ENCODE measurements at regions not wholly inside any gene's neighbourhood (a gene's known extent, or its start where the extent isn't known, plus 50 kb on each side); places are given as distances from the start of the nearest gene placed in this dataset.

DNA sequence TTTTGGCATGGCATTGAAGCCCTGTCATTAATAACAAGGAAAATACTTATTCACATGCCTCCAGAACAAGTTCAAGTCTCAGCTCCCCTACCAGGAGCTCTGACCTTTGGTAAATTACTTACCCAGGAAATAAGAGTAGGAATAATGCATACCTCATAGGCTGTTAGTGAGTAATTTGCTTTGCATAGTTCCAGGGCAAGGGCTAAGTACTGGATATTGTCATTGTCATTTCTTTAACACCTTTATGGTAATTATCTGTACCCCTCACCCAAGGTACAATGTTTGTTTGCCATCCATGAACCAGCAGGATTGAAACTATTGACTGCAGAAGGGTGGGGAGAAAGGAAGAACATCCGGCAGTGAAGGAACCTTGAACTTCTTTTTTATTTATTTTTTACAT, 148.5 kb downstream of the SOX2 start:
- no peak for FAIRE-seq

DNA sequence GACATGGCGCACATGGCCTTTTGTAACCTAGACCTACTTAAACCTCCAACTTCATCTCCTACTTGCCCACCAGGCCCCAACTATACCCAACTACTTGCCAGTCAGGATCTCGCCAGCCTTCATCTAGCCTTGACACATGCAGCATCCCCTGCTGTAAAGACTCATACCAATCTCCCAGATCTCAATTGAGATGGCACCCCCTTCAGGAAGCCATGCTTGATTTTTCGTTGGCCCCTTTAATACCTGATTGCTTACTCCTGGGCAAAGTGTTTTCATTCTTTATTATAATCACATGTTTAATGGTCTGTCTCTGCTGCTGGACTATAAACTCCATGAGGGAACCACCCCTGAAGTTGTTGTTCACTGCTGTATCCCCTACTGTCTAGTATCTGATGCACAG, 150.8 kb downstream of the SOX2 start:
- FAIRE-seq: no peak

DNA sequence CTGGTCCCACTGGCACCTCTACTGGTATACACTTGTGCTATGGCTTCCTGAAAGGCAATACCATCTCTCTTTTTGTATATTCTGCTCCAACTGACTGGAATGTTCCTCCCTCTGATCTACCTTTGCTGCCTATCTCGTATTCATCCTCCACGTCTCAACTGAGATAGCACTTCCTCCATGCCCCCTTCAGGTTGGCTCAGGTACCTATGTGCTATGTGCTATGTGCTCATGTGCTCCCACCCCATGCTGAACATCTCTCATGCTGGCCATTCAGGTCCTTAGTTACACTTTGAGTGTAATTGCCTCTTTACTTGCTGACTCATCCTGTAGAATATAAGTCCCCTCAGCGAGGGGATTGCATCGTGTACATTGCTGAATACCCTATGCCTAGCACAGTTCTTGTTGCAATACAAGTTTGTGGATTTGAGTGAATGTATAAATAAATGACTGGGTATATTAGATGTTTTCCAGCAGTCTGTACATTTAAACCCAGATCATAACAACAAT, 156.9 kb downstream of the SOX2 start:
- FAIRE-seq: no peak

DNA sequence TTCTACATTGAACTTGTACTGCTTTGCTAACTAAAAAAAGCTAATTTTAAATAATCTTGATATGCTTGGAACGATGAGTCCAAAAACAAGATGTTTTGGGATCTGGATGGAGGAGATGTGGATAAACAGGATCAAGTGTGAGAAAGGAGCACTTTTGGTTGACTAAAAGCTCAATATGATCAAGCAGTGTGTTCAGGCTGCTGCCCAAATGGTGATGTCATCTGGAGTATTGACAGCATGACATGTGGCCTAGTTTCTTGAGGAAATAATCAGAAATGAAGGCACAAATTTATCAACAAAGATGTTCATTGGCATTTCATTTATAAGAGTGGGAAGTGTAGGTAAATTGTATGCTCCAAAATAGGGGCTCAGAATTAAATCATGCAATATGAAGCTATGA, 161.2 kb downstream of the SOX2 start:
- no peak for FAIRE-seq

DNA sequence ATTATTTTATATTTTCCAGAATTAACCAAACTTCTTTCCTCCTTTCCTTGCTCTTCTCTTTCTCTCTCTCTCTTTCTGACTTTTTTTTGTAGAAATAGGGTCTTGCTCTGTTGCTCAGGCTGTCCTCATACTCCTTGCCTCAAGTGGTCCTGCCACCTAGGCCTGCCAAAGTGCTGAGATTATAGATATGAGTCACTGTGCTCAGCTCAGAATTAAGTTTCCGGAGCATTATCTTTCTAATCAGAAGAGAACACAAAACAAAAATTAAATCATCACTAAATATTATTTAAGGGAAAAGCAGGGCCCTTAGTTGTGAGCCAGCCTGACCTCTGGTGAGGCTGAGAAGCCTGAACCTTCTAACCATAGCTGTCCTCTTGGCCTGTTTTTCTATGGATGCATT, 168.2 kb downstream of the SOX2 start:
- FAIRE-seq: no peak

DNA sequence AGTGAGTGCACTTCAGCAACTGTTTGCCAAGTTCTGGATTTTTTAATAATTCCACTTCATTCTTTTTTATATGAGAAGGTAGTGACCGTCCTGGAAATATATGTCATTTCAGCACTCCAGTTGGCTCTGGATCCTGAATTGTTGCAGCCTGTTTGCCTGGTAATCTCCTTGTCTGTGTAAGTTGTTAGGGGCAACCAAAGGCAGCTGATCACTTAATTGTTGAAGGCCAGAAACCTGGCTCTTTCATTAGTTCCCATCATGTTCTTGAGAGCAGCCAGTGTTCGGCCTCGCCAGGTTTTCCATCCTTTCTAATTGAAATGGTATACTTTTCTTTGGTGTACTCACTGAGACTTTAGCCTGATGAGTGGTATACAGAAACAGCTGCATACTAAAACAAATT, 168.6 kb downstream of the SOX2 start:
- FAIRE-seq: no peak

DNA sequence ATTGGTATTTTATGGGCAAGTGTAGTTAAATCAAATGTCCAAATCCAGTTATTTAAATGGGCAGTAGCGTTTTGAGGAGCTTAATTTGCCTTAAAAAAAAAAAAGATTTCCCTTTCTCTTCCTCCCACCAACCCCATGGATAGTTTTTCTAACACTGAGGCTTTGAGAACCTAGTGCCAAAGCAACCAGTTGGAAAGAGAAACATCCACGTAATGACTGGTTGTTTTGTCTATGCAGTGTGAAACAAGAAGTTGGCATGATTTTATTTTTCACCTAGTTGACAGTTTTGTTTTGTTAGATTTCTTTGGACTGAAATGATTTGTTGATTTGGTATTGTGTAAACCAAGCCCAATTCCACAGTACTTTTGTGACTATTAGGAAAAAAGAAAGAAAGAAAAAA, 170.0 kb downstream of the SOX2 start:
- no peak for FAIRE-seq

DNA sequence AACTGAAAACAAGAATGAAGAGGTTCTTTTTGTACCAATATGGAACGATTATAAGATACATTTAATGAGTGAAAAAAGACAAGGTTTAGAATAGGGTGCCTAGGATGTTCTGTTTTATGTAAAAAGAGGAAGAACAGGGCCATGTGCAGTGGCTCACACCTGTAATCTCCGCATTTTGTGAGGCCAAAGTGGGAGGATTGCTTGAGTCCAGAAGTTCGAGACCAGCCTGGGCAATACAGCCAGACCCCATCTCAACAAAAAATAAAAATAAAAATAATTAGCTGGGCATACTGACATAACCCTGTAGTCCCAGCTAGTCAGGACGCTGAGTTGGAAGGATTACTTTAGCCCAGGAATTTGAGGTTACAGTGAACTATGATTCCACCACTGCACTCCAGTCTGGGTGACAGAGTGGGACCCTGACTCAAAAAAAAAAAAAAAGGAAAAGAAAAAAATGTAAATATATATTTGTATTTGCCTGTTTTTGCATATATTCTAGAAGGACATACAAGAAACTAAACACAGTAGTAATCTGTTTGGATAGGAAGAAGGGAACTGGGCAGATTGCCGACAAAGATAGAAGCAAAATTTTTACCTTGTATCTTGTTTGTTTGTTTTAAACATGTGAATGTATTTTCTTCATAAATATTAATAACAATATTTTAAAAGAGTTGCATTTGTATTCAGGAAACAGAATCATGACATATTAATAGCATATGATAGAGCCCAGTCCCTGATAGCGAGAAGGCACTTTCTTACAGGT, 174.3 kb downstream of the SOX2 start:
- no peak for FAIRE-seq

DNA sequence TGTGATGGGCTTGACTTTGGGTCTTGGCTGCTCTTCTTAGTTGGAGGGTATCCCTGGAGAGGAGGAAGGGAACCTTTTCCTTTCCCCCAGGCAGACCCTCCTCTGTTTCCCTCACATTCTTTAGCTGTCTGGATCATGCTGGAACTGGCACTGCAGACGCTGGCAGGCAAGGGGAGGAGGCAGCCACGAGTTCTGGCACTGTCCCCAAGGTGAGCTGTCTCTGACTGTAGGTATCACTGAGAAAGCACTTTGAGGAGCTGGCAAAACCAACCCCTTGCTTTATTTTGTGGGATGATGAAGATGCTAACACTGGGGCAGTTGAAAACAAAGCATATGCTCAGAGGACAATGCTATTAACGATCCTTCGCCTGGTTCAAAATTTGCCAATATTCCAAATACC, 175.0 kb downstream of the SOX2 start:
- no peak for FAIRE-seq

DNA sequence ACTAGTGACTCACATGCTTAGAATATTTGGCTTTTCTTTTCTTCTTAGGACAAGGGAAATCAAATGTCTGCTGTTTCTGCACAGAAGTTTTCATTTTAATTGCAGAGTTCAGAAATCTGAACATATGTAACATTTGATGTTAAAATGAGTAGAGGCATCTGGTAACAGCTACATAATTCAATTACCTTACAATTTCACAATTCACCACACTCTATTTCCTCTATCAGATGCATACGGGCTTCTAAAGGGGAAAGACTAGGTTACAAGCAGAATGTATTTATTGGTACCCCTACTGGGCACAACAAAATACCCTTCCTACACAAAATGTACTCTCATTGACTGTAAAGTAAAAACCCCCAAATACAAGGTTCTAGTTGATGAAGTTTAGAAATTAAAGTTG, 176.0 kb downstream of the SOX2 start:
- no peak for FAIRE-seq

DNA sequence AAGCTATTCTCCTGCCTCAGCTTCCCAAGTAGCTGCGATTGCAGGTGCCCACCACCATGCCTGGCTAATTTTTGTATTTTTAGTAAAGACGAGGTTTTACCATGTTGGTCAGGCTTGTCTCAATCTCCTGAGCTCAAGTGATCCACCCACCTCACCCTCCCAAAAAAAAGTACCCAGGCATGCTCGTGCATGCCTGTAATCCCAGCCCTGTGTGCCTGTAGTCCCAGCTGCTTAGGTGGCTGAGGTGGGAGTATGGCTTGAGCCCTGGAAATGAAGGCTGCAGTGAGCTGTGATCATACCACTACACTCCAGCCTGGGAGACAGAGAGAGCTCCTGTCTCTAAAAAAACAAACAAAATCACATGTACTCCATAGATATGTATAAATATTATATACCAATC, 176.5 kb downstream of the SOX2 start:
- FAIRE-seq: no peak

DNA sequence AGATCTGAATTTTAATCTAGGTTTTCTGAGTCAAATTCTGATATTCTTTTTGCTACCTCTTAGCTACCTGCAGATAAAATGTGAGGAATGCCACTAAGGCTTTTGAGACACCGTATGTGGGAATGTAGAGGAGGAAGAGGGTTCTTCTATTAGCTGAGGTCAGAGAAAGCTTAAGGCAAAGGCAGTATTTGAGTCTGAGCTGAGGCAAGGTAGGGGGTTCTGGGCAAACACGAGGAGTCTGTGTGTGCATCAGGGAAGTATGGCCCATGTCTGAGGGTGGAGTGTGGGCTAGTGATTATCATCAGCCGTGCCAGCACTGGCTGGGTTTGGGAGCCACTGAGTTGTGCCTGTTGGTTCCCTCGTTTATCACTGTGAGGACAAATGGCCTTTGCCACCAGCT, 181.1 kb downstream of the SOX2 start:
- no peak for FAIRE-seq

DNA sequence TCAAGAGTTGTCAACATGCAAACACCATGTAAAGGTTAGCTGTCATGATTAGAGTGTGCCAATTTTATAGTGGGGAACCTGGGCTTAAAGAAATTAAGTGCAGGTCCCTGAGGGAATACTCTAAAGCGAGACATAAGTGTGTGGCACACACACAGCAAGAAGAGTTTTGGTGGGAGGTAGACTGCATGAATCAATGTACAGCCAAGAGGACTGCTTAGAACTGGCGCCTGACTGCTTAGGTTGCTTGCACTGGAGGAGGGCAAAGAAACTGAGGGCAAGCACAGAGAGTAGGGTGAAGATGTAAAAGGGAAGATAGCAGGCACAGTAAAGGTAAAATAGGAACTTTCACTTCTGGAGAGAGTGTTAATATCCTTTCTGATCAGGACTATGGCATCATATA, 184.9 kb downstream of the SOX2 start:
- no peak for FAIRE-seq

DNA sequence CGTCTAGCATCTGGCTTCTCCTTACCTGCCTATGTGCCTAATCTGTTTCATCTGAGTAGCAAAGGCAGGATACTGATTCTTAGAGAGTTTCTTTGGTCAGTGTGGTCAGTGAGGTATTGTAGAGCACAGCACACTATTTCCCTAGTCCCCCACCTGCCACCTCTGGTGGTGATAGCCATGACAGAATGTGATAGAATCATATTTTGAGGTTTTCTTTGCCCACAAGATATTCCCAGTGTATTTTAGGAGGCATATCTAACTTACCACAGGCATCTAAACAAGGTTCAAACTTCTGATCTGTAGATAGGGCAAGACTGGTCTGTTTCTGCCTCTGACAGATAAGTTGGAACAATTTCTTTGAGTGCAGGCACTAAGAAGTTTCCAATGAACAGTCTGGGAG, 188.0 kb downstream of the SOX2 start:
- no peak for FAIRE-seq

DNA sequence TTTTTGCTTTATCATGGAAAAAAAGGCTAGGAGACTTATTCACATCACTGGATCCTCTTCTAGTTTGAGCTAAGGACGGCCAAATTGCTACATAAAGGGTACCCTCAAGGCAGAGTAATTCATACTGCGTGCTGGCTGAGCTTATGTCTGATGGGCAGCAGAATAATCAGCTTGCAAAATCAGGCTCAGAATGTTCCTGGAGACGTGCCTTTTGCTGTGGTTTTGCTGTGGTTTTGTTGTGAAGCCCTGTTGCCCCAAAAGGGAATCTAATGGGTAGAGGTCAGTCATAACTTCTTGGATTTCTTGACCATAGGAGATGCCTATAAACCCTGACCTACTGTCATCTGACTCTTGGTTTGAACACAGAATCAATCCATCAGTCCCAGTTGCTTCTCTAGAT, 189.9 kb downstream of the SOX2 start:
- FAIRE-seq: no peak

DNA sequence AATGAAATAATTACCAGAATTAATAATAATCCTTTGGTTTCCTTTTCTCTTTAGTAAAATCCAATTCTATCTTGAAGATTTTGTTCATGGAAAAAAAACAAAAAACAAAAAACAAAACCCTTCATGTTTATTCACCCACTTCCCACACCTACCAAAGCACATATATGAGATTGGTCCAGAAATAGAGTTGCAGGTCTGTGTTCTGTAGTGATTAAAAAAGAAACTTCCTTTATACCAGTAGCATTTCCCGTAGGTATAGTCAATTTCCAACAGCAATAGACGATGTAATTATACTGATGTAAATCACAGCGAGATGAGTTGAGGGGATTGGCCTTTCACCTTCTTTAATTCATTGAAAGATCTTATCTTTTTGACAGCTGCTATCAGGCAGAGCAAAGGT, 194.6 kb downstream of the SOX2 start:
- no peak for FAIRE-seq

DNA sequence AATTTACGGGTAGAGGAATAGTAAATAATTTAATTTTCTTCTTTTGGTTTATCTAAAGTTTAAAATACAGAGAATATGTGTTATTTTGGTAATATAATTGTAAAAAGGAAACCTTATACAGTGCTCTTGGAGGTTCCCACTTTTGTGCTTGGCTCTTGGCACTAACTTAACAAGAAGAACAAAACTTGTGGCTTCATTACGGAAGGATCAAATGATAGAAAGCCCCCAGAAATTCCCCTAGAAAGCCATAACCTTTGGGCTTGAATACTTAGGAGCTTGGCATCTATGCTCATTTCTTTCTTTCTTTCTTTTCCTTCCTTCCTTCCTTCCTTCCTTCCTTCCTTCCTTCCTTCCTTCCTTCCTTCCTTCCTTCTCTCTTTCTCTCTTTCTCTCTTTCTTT, 197.5 kb downstream of the SOX2 start:
- no peak for FAIRE-seq

DNA sequence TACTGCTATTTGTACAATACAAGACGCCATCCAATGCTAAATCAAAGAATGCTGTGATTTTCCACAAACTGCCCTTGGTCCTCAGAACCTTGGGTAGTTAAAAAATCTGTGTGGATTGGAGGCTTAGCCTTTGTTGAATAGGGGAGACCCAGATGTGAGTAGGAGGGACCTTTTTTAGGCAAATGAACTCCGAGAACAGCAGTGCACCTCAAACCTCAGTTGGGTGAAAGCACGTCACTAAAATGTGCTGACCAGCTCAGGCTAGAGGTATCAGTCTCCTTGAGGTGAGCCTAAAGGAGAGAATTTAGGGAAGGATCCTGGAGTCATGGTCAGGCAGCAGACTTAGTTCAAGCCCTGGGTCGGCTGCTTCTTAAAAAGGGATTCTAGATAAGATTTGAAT, 200.7 kb downstream of the SOX2 start:
- no peak for FAIRE-seq

DNA sequence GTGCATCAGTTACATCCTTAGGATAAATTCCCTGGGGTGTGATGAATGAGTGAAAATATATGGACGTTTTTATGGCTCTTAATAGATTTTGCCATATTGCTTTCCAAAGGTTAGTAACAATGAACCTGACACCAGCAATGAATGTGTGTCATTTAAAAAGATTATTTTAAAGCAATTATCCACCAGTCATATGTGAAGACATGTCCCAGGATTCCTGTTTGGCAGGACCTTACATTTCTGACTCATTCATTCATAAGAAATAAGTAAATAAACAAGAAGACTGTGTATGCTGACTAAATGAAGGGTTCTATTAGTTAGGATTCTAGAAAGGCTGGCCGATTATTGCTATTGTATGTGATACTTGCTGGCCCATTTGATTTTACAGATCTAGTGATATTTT, 201.5 kb downstream of the SOX2 start:
- no peak for FAIRE-seq

DNA sequence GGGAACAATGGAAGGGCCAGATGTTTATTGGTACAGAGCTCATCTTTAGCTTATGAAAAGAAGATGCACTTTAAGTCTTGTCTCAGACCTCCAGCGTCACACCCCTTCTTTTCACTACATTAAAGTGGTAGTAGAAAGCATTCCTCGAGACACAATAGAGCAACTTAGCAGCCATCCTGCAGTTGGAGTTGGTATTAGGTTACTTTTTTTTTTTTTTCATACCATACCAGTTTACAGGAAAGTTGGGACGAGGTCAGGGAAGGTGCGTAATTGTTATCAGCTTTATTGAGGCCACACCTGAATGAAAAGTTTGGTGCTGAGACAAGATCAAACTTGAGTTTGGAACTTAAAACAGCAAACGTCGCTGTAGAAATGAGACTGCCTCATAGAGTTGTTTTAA, 203.8 kb downstream of the SOX2 start:
- FAIRE-seq: no peak

DNA sequence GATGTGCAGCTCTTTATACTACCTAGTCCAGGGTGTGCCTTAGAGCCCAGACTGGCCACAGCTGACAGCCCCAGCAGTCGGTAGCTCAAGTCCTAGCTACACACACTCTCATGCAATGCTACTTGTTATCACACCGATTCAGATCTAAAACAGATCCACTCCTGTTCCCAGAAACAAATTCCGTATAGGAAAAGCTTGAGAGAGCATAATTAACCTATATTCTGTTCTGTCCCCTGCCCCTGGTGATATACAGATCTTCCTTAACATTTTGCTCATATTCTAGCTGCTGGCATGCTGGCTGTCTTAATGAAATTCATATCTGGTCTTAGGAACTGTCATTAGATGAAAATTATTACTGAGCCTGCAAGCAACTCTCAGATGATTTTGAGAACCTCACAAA, 204.3 kb downstream of the SOX2 start:
- FAIRE-seq: no peak

DNA sequence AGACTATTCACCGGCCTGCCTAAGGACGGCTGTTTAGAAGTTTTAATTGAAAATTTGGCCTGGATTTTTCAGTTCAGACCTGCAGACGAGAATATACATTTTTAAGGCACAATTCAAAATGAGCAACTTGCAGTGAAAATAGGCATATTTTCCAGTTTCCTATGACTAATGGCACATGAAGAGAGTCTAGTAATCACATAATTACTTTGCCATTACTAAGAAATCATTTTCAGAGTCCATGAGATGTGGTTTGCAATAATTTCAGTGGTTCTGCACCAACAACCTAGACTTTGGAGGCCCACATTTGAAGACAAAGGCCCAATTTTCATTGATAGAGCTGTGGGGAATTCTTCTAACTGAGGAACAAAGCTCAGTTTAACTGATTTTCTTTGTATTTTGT, 205.3 kb downstream of the SOX2 start:
- no peak for FAIRE-seq

DNA sequence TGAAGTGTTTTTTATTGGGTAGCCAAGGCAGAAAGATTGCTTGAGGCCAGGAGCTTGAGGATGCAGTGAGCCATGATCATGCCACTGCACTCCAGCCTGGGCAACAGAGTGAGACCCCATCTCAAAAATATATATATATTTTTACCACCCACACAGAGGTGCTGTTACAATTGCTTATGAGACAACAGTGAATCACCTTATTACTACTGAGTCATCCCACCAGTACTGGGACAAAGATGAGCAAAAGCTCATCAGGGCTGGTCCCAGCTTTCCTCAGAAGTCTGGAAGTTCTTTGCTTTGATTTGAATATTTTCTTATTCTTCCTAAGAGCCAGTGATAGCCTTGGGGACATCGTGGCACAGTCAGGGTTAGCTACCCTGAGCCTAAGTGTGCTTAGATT, 207.7 kb downstream of the SOX2 start:
- no peak for FAIRE-seq

DNA sequence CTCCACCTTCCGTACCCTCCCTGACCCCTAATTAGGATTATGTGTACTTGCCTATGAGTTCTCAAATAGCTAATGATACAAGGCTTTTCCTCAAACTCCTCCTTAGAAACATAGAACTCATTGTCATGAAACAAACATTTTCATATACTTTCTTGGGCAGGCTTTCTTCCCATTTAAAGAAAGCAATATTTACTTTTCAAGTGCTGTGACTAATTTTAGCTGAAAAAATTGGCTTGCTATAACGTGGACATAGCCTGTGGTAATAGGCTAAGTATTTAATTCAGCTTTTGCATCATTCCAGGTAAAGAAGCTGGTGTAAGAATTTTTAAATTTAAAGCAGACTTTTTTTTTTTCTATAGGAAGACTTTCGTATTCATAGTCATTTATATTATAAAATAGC, 208.7 kb downstream of the SOX2 start:
- FAIRE-seq: no peak

DNA sequence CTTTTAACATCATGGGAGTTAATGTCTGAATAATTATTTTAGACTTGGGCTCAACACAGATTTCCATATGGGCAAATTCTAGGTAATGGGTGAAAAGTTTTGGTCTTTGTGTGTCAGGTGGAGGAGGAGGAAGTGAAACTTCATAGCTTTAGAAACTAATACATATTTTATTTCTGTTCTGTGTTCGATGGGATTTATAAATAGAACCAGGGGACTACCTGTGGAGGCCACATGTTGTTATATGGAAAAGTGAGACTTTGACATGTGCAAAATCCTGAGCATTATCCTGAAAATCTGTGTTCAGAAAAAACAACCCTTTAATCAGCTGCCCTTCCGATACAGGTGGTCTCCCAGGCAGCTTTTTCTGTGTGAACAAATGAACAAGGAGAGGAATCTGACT, 209.5 kb downstream of the SOX2 start:
- no peak for FAIRE-seq
